DMS114 treated with DMSO at 0.1 percent for 48 hours (cell line): ENCODE measurements at regions not wholly inside any gene's neighbourhood (a gene's known extent, or its start where the extent isn't known, plus 50 kb on each side); places are given as distances from the start of the nearest gene placed in this dataset.
"Not testable (repeated sequence)": the region's sequence is repeated elsewhere in the genome, so short reads cannot be mapped to it uniquely, and the experiment has no call there.

Experiments used
- DNase-seq: peaks from one replicate; lab custom pipeline; 2025; ENCODE audit not compliant: unreplicated experiment; lab: John Stamatoyannopoulos, UW

DNA sequence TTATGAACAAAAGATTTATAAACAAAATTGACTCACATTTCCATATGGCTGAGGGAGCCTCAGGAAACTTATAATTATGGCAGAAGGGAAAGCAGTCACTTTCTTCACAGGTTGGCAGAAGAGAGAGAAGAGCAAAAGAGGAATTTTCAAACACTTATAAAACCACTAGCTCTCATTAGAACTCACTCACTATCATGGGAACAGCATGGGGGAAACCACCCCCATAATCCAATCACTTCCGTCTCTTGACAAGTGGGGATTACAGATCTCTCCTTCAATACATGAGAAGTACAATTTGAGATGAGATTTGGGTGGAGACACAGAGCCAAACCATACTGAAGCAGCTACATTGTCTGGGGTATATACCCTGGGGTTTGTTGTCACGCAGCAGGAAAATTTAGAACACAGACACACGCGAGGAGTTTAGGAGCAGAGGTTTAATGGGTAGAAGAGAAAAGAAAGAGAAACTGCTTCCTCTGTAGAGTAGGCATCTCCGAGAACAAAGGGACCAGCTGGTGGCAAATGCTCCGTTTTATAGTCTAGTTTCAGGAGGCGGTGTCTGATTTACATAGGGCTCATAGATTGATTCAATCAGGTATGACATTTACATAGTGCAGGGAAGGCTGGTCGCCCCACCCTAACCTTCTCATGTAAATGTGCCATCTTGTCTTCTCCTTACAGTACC lies 2277.7 kb upstream of the AGA start:
- no peak for DNase-seq

DNA sequence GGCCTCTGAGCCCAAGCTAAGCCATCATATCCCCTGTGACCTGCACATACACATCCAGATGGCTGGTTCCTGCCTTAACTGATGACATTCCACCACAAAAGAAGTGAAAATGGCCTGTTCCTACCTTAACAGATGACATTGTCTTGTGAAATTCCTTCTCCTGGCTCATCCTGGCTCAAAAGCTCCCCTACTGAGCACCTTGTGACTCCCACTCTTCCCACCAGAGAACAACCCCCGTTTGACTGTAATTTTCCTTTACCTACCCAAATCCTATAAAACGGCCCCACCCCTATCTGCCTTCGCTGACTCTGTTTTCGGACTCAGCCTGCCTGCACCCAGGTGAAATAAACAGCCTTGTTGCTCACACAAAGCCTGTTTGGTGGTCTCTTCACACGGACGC lies 2284.3 kb upstream of the AGA start:
- not testable (repeated sequence) for DNase-seq

DNA sequence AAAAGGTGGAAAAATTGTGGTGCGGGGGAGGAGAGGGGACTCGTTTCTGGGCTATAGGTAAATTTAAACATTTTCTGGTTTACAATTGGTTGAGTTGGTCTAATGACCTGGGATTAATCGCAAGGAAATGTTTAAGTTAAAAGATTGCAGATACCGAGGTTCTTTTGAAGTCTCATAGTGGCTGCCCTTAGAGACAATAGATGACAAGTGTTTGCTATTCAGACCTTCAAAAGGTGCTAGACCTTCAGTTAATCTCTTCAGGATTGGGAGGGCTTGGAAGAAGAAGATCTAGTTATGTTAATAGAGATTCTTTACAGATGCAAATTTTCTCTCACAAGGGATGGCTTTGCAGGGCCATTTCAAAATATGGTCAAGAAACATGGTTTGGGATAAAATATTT lies 2286.1 kb upstream of the AGA start:
- DNase-seq = no peak

DNA sequence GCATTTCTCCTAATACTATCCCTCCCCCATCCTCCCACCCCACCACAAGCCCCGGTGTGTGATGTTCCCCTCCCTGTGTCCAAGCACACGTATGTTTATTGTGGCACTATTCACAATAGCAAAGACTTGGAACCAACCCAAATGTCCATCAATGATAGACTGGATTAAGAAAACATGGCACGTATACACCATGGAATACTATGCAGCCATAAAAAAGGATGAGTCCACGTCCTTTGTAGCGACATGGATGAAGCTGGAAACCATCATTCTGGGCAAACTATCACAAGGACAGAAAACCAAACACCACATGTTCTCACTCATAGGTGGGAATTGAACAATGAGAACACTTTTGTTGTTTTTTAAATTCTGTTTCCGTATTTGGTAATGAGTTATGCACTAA lies 2294.6 kb upstream of the AGA start:
- not testable (repeated sequence) for DNase-seq

DNA sequence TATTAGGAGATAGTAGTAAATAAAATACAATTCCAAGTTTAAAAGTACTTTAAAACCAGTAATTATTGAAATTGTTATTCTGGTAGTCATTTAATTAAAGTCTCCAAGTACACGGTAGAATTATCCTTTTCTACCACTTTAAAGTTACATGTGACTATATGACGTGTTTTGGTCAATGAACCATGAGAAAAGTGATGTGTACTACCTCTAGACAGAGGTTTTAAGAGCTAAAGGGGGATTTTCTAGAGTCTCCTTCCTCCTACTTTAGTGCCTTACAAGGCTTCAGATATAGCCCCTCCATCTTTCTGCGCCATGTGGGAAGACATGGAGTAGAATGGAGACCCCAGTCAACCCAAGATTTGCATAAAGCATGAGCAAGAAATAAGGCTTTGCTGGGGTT lies 2296.6 kb upstream of the AGA start:
- DNase-seq = no peak

DNA sequence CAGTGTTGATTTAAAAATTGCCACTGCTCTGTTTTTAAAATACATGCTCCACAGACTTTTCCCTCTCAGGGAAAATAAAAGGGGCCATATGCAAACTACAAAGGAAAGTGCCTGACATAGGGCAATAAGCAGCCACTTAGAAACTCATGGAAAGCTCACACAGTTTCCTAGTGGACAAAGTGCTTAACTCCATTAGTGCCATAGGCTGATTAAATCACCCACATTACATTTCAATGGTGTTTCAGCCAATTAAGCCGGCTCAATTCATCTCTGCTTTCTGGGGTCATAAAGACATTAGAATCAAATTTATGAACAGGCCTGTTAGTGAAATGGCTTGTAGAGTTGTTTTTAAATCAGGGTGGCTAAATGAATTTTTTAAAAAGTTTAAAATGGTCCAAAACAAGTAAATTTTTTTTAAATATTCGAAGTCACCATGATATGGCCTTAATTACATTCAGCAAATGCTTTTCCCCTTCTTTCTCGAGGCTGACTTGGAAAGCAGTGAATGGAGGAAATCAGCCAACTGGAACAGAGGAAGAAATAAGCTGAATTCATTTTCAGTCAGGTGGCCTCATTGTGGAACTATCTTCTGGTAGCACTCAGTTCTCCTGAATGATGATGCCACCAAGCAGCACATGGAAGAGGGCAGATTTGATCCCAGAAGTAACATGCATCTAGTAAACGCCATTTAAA lies 2305.1 kb upstream of the AGA start:
- no peak for DNase-seq

DNA sequence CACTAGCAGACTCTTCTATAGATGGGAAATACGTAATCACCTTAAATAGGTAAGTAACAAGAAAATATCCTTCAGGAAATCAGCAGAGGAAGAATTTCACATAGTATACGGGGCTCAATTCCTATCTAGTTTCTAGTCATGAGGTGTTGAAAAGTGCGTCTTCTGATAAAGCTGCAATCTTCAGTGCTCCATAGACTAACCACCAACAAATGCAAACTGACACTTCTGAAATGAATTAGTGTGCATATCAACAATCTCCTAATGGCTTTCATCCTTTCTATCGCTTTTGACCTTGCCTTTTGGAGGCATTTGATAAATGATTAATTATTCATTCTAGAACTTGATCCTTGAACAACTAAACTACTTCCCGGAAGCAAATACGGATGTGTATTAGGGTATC lies 2306.6 kb upstream of the AGA start:
- no peak for DNase-seq

DNA sequence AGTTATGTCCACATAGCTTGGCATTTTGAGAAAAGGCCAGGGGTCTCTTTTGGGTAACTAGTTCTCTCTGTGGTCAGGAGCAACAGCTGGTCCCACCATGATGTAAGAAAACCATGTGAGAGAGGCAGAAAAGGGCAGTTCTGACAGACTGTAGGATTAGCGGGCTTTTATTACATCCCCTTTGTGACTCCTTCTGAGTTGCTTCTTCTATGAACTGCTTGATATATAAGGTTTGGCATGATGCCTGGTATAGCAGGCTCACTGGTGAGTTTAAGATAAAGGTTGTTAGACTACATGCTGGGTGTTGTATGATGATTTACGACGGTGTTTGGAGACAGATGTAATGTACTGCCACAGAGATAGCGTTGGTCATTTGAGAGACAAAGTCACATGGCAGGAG lies 2308.1 kb upstream of the AGA start:
- no peak for DNase-seq

DNA sequence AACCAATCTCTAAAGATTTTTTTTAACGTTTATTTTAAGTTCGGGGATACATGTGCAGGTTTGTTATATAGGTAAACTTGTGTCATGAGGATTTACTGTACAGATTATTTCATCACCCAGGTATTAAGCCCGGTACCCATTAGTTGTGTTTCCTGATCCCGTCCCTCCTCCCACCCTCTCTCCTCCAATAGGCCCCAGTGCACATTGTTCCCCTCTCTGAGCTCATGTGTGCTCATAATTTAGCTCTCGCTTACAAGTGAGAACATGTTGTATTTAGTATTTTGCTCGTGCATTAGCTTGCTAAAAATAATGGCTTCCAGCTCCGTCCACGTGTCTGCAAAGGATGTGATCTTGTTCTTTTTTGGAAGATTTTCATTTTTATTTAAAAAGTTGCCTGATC lies 2309.4 kb upstream of the AGA start:
- no peak for DNase-seq

DNA sequence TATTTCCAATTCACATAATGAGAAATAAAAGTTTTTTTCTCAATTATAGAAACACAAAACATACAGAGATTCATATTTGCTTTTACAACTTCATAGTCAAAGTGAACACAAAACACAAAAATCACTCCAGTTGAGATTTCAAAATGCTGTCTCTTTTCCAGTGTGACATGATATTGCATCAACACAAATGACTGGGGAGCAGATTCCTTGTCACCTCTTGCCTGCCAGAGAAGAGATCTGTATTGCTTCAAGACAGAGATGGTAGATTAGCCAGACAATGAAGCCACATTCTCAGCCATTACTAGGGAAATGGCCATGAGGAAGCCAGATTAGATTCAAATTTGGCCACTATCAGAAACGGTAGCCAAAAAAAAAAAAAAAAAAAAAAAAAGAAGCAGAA lies 2313.1 kb upstream of the AGA start:
- no peak for DNase-seq

DNA sequence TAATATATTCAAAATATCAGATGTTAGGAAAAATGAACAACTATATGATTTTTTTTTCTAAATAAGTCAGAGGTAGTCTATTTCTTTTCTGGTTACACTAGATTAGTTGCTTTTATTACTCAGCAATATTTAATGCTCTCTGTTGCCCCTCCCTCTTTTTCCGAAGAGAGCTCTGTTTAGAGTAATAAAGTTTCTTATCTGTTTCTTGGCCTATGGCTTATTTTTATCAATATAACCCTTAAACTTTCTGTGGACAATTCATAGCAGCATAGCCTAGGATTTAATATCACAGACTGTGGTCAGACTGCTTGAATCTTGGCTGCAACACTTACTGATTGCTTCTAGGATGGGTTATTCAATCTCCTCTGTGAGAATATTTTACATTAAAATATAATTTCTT lies 2315.4 kb upstream of the AGA start:
- DNase-seq = no peak

DNA sequence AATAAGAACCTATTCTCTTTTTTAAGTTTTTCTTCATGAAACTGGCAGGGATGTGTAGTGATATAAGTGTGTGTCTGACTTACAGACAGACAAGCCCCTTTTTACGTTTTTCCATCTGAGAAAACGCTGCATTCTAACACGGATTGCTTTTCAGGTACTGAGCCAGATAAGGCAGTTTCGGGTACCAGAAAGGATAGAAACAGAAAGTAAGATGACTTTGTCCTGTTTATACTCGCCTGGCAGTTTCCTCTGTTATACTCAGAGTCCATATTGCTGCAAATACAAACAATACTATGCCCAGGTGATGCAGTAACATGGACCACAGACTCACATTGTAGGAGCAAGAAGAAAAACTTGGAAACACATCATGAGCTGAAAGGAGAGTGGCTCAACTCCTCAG lies 2320.6 kb upstream of the AGA start:
- no peak for DNase-seq

DNA sequence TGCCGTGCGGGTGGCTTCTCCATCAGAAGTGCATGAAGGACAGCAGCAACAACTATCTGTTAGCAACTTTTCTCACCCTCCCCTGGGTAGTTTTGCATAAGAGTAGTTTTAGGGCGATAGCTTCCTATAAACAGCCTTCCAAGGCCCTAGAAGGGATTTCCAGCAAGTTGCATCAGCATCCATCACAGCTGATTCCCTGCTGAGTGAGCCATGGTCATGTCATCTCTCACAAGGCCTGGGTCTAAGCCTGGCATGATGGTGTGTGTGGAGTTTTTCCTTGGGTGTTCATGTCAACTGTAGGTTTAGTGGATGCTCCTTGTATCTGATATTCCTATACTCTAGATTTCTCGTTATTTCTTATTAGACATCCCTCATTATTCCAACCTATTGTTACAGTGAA lies 2324.7 kb upstream of the AGA start:
- no peak for DNase-seq

DNA sequence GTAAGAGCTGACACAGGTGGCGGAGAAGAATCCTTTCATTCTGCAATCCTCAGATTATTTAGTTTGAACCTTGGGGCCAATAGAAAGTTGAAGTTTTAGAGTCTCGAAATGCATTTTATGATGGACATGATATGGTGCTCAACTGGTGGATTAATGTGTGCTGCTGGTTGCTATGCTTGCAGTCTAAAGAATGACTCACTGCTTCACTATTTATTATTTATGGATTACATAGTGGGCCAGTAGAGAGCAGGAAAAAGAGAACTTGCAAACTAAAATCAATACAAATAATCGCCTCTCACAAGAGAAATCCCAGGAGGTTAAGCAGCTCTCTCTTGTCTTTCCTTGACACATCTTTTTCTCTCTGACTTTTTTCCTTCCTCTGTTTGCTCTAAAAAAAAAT lies 2326.8 kb upstream of the AGA start:
- DNase-seq = no peak

DNA sequence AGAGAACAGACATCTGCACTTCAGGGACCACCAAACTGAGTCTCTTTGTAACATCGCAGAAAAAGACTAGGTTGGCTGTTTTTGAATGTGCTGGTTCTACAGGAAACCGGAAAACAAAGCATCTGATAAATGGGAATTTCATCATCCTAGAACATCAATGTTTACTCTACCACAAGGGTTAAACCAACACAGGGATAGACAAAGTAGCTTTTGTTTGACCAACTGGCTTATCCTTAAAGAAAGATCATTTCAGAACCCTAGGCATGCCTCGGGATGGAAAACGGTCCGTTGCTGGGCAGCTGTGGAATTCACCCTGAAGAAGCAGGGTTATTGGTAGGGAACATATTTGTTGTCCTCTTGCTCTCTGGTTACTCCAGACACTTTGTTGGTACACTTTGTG lies 2355.5 kb upstream of the AGA start:
- DNase-seq = no peak

DNA sequence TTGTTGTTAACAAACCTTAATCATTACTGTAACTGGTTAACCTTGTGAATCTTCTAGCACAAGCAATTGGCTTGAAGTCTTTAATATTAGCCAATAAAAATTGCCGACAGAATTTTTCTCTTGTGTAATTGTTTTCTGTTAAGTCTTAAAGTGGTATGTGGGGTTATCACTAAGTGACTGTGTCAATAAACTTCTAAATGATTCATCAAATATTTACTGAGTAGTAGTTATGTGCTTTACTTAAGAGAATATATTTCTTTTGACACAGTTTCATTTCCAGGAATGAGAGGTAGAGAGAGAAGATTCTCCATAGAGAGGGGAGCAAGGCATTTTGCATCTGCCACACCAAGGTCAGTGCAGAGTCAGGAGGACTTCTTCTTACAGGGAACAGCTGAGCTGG lies 2361.6 kb upstream of the AGA start:
- no peak for DNase-seq

DNA sequence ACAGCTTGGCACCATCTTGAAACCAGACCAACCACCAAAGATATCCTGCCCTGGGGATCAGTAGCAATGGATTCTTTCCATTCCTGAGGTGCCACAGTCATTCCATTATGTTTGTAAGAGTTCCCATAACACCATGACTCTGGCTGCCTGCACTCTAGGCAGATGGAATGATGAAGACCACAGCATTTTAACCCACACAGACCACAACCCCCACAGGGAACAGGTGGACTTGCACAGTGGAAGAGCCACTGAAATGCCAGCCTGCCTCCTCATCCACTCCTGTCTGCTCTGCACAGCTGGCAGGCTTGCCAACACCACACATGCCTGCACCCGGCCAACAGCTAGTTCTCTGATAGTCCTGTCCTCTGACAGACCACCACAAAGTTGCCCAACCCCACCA lies 2362.2 kb upstream of the AGA start:
- no peak for DNase-seq

DNA sequence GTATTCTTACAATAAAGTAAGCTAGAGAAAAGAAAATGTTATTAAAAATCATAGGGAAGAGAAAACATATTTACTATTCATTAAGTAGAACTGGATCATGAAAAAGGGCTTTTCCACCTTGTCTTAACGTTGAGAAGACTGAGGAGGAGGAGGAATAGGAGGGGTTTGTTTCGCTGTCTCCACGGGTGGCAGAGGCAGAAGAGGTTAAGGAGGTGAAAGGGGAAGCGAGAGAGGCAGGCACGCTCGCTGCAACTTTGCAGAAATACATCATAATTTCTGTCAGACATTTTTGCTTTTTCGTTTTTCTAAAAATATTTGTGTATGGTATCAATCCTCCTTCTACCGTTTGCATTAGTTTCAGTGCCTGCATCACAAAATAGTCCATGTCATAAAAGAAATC lies 2375.1 kb upstream of the AGA start:
- DNase-seq = no peak

DNA sequence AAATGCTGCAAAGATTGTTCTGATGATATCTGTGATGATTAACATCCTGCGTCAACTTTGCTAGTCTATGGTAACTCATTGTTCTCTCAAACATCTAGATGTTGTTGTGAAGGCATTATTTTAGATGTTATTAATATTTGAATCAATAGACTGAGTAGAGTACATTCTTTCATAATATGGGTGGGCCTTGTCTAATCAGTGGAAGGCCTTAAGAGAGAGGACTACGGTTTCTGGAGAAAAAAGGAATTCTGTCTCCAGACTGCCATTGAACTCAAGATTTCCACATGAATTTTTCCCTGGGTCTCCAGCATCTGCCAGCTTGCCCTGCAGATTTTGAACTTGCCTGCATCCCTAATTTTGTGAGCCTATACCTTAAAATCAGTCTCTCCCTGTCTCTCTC lies 2381.1 kb upstream of the AGA start:
- DNase-seq = no peak

DNA sequence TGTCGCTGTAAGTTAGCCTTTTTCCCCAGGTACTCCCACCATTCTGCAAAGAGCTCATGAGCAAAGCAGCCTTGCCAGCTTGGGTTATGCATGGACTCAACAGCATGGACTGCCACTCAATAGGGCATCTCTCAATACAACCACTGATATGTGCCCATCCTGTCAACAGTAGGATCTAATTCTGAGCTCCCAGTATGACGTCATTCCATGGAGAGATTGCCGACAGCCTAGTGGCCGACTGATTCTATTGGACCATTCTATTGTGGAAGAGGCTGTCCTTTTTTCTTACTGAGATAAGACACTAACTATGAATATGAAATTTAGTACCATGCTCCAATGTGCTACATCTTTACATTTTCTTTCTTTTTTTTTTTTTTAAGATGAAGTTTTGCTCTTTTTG lies 2389.0 kb upstream of the AGA start:
- no peak for DNase-seq

DNA sequence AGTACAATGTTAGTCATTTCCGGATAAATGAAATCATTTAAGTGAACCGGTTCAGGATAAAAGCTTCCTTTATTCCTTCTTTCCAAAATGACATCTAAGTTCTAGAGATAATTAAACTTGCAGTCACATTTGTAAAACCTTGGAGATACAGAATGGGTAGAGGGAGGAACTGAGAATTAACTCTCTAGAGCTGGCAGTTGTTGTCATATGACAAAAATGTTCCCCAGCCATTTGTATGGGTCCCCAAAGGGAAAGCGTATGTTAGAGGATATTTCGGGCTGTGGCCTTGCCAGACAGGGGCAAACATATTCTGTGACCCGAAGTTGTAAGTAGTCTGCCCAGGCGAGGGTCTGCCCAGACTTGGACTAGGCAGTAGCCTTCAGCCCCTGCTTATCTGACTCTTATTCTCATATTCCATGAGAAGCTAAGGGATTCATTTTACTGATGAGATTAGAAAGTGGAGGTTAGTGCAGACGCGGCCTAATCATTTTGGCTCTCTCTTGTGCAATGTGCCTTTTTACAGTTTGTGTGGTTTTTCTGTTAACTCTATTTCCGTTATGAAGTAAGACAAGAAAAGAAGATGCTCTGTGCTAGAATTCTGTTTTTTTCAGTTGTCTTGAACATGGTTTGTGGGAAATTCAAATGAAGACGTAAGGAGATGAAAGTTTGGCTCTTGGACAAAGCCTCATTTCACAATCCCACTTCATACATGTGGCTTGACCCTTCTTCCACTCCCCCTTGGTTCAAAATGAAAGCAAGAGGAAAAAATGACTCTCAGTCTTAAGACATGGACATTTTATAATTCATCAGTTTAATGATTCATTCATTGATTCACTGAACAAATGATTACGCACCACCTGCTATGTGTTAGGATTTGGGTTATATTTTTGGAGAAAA lies 2394.2 kb upstream of the AGA start:
- DNase-seq = no peak

DNA sequence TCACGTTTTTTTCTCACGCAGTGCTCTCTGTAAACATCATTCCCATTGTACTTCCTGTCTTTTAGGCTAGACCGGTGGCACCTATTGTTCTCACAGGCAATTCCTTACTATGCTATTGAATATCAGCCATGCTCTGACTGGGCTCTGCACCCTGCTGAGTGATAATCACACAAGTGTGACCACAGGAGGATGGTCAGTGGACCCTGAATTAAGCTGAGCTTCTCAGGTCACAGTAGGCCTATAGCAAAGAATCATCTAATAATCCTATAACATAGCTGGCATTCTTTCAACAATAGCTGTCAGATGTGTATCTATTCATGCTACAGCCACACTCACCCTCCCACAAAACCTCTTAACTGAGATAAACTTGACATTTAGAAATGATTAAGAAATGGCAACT lies 2399.8 kb upstream of the TENM3 start:
- DNase-seq = no peak
